ENCODE measurements at regions not wholly inside any gene's neighbourhood (a gene's known extent, or its start where the extent isn't known, plus 50 kb on each side); places are given as distances from the start of the nearest gene placed in this dataset.

DNA sequence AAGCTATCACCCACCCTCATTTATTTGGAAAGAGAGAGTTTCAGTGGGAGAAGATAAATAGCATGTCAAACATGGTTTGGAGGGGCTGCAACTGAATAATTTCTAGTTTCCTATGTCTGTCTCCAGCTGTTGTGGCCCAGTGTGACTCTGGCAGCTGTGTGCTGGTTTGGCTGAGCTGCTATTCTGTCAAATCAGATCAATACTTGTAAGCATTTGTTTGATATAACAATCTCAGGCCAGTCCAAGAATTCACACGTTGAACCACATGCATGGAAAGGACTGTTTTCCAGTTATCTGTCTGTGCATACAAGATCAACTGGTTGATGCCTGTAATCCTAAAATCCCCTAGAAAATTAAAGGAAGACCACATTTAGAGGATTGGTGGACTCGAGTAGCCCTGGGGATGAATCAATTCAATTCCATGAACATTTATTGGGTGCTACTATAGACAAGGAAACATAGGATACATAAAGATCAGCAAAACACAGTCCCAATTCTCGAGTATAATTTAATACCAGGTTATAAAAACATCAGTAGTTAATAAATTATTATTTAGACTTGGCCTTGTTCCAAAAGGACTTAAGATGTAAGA is 209.0 kb upstream of the PARD3B start:
- DNase-seq = no peak

GRCh38 chr2:204337638-204338037 is 207.6 kb upstream of the PARD3B start:
- DNase-seq = no peak

DNA sequence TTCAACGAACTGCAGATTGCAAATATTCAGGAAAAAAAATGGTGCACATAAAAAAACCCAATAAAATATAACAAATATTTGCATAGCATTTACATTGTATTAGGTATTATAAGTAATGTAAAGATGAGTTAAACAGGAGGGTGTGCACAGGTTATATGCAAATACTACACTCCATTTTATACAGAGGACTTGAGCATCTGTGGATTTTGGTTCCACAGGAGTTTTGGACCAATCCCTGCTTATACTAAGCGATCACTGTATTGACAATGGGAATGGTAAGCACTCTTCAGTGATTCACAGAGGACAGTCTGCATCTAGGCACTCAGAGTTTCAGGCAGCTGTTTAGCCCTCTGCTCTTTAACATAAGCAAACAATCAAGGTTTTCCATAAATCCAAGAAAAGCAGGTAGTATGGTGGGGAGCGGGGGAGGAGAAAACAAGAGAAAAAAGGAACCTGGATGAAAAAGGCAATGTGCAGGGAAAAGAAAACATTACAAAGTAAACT is 206.0 kb upstream of the PARD3B start:
- no peak for DNase-seq

GRCh38 chr2:204340511-204340910 is 204.8 kb upstream of the PARD3B start:
- DNase-seq = no peak

DNA sequence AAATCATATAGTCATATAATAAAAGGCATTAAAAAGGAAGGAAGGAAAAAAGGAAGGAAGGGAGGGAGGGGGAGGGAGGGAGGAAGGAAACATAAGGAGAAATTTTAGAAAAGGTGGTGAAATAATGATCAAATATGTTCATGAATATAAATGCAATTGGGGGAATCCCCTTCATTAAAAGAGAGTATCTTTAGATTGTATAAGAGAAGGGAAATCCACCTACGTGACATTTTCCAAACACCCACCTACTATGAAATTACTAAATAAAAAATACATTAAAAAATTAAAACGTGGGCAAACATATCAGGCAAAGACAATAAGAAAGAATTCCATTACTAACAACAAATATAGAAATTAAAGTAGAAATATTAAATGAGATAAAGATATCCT is 203.4 kb upstream of the PARD3B start:
- no peak for DNase-seq

DNA sequence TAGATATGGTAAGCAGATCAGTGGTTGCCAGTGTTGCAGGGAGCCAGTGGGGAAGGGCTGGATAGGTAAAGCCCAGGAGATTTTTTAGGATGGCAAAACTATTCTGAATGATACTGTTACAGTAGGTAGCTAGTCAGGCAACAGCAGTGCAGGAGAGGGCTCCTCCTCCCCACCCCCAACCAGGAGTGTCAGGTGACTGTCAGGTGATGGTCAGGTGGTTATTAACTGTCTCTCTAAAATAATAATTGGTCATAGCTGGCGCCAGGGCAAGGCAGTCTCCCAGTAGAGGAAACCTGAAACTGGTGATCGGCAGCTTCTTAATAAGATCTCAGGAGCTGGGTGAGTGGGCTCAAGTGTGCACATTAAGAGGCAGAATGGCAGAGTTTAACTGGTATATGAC is 201.6 kb upstream of the PARD3B start:
- DNase-seq = no peak

DNA sequence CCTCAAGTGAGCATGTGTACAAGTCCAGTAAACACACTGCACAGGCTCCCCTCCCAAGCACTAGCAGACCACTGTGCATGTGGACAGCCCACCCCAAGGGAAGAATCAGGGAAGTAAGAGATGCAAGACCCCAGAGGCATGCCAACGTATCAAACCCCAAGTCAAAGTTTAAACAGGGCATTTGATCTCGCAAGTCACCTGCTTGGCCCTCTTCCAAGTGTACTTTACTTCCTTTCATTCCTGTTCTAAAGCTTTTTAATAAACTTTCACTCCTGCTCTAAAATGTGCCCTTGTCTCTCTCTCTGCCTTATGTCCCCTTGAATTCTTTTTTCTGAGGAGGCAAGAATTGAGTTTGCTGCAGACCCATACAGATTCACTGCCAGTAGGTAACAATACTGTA is 201.2 kb upstream of the PARD3B start:
- no peak for DNase-seq

DNA sequence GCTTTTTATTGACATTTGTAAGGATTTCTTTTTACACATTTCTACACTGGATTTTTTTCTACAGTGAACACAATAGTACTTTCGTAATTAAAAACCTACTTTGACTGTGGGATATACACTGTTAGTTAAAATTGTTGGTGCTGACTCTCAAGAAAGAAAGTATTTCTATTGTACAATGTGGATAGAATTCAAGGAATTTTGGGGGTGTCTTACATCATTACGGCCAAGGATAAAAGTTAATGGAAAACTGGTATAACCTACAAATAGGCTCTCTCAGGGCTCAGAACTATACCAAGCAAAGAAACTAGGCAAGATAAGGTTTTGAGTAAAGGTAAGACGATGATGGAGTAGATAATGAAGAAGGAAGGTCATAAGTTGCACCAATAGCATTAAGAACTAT is 198.4 kb upstream of the PARD3B start:
- DNase-seq = no peak

DNA sequence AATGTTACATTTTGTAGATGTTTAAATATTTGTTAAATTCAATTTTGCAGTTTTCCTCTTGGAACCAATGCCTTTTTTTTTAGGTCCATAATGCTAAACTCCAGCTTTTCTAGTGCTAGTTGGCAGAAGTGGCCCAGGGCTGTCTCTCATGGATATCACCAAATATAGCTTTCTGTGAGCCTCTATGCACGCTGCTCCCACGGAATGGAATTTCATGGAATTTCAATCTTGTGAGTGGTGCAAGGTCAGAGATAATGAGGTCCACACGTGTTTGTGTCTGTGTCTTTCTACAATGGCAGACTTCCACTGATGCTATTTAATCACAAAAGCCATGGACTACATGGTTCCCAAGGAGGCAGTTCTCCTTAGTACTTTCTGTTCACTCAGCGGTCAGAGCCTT is 191.5 kb upstream of the PARD3B start:
- no peak for DNase-seq

DNA sequence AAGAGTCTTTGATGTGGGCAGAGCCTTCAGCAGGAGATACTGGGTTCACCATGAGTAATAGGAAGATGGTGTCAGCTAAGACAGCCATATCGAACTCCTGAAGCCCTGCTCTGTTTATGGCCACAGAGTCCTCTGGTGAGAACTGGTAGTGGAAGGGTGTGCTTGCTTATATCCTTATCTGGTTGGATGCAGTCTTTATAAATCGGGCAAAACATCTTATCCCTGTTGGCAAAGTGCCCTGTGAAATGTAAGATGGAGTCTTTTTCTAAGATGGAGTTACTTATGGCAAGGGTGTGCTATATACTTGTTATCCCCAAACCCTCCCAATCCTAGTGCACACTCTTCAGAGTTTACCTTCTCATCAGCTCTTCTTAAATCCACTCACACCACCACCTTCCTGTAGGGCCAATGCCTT is 190.8 kb upstream of the PARD3B start:
- no peak for DNase-seq

GRCh38 chr2:204355688-204356087 is 189.6 kb upstream of the PARD3B start:
- DNase-seq = no peak

- no peak for DNase-seq
Observed at GRCh38 chr2:204356151-204356641, 189.1 kb upstream of the PARD3B start.

- no peak for DNase-seq
Observed at GRCh38 chr2:204357286-204357685, 188.0 kb upstream of the PARD3B start.

- DNase-seq = no peak
Observed at GRCh38 chr2:204359076-204359475, 186.2 kb upstream of the PARD3B start.

- no peak for DNase-seq
Observed at GRCh38 chr2:204360218-204361007, 184.9 kb upstream of the PARD3B start.

GRCh38 chr2:204361738-204362137 is 183.5 kb upstream of the PARD3B start:
- DNase-seq = no peak

- no peak for DNase-seq
Observed at GRCh38 chr2:204362581-204362980, 182.7 kb upstream of the PARD3B start.

DNA sequence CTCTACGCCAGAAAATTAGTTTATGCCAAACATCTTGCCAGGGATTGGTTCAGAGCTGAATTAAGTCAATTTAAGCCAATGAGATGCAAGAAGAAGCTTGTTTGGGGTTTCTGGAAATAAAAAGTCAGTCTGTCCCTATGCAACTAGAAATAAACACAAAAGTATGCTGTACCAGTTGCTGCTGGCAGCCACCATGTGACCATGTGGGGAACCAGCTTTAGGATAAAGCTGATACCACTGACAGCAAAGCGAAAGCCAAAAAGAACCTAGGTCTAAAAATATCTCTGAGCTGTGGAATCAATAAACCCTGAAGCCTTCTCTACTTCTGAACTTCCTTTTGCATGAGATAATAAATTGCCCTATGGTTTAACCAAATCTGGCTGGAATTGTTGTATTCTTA is 181.8 kb upstream of the PARD3B start:
- DNase-seq = no peak

DNA sequence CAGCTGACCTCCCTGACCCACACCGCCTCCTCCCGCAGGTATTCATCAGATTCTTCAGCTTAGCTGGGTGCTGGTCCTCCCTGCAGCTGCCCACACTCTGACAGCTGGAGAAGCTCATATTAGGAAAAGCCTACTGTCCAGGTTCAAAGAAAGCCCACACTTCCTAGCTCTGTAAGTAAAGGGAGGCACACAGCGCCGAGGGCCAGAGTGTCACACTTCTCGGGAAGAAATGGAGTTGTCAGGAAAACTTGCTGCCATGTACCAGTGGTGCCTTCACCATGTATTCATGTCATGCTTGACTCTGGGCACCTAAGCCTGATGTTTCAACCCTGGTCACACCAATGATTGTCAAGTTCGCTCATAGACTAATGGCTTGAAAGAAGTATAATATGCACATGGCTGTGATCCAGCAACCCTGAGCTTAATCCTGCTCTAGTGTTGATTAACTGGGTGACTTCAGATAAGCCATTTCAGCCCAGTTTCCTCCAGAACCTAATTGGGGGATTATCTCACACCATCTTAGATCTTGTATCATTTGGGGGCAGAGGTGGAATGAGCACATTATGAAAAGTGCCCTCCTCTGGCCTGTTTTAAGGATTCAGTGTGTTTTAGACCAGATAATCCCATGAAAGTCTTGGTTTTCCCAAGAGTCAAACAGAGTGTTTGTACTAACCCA is 180.3 kb upstream of the PARD3B start:
- DNase-seq = no peak

DNA sequence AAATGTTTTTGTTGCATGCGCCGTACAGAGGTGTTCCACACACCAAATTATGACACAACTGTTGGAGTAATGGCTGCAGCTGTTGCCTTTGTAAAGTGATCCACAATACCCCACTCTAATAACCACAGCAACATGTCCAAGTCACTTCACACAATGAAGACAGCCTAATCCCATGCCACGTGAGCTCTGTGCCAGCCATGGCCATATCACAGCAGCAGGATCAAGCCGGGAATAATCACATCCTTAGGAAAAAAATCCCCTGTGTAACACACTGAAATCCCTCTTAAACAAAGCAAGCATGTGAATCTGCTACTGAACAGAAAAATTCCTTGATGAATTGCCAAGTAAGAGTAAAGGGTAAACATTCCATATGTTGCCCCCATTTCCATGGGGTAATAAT is 179.5 kb upstream of the PARD3B start:
- no peak for DNase-seq

- no peak for DNase-seq
Observed at GRCh38 chr2:204367466-204367865, 177.8 kb upstream of the PARD3B start.

GRCh38 chr2:204370172-204370718 is 175.0 kb upstream of the PARD3B start:
- no peak for DNase-seq

DNA sequence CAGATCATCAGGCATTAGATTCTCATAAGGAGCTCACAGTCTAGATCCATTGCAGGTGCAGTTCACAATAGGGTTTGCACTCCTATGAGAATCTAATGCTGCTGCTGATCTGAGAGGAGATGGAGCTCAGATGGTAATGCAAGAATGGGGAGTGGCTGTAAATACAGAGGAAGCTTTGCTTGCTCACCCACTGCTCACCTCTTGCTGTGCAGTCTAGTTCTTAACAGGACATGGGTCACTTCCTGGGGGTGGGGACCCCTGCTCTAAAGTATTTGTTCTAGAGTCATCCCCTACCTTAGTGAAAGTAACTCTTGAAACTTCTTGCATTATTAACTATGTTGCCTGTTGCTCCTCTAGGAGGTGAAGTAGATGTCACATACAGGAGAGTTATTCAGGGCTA is 171.3 kb upstream of the PARD3B start:
- no peak for DNase-seq
